ENCODE measurements at regions not wholly inside any gene's neighbourhood (a gene's known extent, or its start where the extent isn't known, plus 50 kb on each side); places are given as distances from the start of the nearest gene placed in this dataset.

DNA sequence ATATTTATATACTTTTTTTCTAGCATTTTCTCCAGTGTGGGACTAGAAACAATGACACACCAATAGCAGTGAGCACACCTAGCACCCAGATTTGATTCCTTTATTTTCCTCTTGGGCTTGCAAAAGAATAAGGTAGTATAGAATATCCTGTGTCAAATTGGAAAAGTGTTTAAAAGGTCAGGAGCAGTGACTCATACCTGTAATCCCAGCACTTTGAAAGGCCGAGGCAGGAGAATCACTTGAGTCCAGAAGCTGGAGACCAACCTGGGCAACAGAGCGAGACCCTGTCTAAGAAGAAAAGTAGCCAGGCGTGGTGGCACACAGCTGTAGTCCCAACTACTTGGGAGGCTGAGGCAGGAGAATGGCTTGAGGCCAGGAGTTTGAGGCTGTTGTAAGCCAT is 53.8 kb upstream of the SGPP1 start:
- no peak for DNase-seq (ENCODE audit: low spot score)
- in situ Hi-C loops (cut with MboI; ENCODE audit: low pct_unique_long_range_greater_than_20kb, low sequenced_read_pairs, unreplicated experiment), result no loop called here
- TF ChIP-seq, protein P1, sequence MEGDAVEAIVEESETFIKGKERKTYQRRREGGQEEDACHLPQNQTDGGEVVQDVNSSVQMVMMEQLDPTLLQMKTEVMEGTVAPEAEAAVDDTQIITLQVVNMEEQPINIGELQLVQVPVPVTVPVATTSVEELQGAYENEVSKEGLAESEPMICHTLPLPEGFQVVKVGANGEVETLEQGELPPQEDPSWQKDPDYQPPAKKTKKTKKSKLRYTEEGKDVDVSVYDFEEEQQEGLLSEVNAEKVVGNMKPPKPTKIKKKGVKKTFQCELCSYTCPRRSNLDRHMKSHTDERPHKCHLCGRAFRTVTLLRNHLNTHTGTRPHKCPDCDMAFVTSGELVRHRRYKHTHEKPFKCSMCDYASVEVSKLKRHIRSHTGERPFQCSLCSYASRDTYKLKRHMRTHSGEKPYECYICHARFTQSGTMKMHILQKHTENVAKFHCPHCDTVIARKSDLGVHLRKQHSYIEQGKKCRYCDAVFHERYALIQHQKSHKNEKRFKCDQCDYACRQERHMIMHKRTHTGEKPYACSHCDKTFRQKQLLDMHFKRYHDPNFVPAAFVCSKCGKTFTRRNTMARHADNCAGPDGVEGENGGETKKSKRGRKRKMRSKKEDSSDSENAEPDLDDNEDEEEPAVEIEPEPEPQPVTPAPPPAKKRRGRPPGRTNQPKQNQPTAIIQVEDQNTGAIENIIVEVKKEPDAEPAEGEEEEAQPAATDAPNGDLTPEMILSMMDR (IDR thresholded peaks at IDR 0.05; ENCODE audit: extremely low read depth, insufficient read depth, missing control alignments), result no peak

- in situ Hi-C loops (cut with MboI; ENCODE audit: low pct_unique_long_range_greater_than_20kb, low sequenced_read_pairs, unreplicated experiment), result no loop called here
- TF ChIP-seq, protein P1 (IDR thresholded peaks at IDR 0.05; ENCODE audit: extremely low read depth, insufficient read depth, missing control alignments), result no peak
- DNase-seq (ENCODE audit: low spot score), result no peak
Measured at GRCh38 chr14:63782683-63783389, 55.0 kb upstream of the SGPP1 start.

DNA sequence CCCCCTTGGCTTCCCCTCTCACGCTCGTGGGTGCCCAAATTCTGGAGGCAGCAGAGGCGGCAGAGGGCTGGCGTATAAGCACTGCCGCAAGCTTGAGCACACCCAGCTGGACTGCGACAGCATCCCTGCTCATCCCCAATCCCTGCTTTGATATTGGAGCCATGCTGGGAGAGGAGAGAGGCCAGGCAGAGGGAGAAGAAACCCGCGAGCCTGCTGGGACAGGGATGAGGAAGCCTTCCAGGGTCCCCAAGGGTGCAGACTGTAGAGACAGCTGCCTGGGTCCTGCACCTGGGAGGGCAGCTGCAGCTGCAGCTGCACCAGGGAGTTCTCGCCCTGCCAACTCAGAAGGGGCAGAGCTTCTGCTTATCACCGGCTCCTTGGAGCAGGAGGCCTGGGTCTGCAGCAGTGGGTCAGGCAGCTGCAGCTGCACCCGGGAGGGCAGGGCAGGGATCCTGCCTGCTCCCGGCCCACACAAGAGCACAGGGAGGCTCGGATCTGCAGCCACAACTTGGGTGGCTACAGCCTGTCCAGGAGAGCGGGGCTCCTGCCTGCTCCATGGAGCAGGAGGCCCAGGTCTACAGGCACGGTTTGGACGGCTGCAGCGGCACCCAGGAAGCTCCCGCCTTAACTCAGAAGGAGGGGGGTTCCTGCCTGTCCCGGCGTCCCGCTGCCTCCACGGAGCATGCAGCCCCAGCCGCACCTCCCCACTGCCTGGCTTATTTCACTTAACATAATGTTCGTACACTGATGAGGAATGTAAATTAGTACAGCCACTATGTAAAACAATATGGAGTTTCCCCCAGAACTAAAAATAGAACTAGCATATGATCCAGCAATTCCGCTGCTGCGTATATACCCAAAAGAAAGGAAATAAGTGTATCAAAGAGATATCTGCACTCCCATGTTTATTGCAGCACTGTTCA is 60.4 kb upstream of the SGPP1 start:
- in situ Hi-C loops (cut with MboI; ENCODE audit: low pct_unique_long_range_greater_than_20kb, low sequenced_read_pairs, unreplicated experiment), result no loop called here
- DNase-seq (ENCODE audit: low spot score), result no peak

DNA sequence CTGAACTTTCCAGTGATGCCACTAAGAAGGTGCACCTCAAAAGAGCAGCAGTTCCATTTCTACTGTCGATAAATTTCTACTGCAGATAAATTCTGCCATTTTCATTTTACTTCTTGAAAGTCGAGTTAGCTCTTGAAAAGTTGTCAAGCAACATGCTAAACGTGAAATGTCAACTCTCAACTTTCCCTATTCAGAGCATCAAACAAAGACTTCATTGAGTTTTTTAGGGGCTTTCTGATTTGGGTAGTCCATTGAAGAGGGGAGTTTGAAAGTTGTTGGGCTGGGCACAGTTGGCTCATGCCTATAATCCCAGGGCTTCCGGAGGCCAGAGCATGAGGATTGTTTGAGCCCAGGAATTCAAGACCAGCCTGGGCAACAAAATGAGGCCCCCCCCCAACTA is 59.4 kb upstream of the SYNE2 start:
- in situ Hi-C loops (cut with MboI; ENCODE audit: low pct_unique_long_range_greater_than_20kb, low sequenced_read_pairs, unreplicated experiment), result loop anchor here (10.0 kb wide), 1 partner anchor 511 kb away; no protein-coding TSS in a partner anchor
- TF ChIP-seq, protein P1 (IDR thresholded peaks at IDR 0.05; ENCODE audit: extremely low read depth, insufficient read depth, missing control alignments), result no peak
- no peak for DNase-seq (ENCODE audit: low spot score)

More for the DNA sequence above, 60.4 kb upstream of the SGPP1 start:
- TF ChIP-seq, protein P1 (IDR thresholded peaks at IDR 0.05; ENCODE audit: extremely low read depth, insufficient read depth, missing control alignments), result no peak

GRCh38 chr14:63795532-63795931 is 57.3 kb upstream of the SYNE2 start:
- in situ Hi-C loops (cut with MboI; ENCODE audit: low pct_unique_long_range_greater_than_20kb, low sequenced_read_pairs, unreplicated experiment), result loop anchor here (10.0 kb wide), 1 partner anchor 509 kb away; no protein-coding TSS in a partner anchor
- TF ChIP-seq, protein P1 (IDR thresholded peaks at IDR 0.05; ENCODE audit: extremely low read depth, insufficient read depth, missing control alignments), result no peak
- no peak for DNase-seq (ENCODE audit: low spot score)

DNA sequence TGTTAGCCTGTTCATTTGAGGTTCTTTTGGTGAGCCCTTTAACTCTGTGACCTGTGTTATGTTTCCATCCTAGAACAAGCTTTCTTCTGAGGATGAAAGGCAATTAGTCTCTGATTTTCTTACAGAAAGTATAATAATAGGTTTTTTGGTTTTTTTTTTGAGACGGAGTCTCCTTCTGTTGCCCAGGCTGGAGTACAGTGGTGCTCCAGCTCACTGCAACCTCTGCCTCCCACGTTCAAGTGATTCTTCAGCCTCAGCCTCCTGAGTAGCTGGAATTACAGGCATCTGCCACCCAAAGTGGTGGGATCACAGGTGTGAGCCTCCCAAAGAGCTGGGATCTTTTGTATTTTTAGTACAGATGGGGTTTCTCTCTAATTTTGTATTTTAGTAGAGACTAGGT is 52.7 kb upstream of the SYNE2 start:
- TF ChIP-seq, protein P1 (IDR thresholded peaks at IDR 0.05; ENCODE audit: extremely low read depth, insufficient read depth, missing control alignments), result no peak
- DNase-seq (ENCODE audit: low spot score), result no peak
- in situ Hi-C loops (cut with MboI; ENCODE audit: low pct_unique_long_range_greater_than_20kb, low sequenced_read_pairs, unreplicated experiment), result no loop called here
